T-cell (primary cell): ENCODE measurements at regions not wholly inside any gene's neighbourhood (a gene's known extent, or its start where the extent isn't known, plus 50 kb on each side); places are given as distances from the start of the nearest gene placed in this dataset.

Experiments used
- ATAC-seq, 4 experiments: fragments of 200-7000 bp in 3 of 4; fragments of 150-1000 bp in 1 of 4; cut with Tn5 transposase; replicated peaks in 1 of 4; 1 replicate in 3 of 4; 2 replicates in 1 of 4; pipeline ENCODE4 v1.10.0; 2021; ENCODE audit warnings: moderate library complexity in 3 of 4, mild to moderate bottlenecking in 2 of 4, moderate number of reproducible peaks in 1 of 4
- CTCF ChIA-PET, 2 donors: fragments of 300-600 bp; sonication (Branson Sonifier 250); formaldehyde crosslinking; loops; one replicate each; lab custom pipeline; 2022; ENCODE audit warnings: antibody characterized with exemption in 2 of 2; lab: Charles Lee
- POLR2A ChIA-PET, 2 donors: fragments of 300-600 bp; sonication (Branson Sonifier 250); formaldehyde crosslinking; loops; one replicate each; lab custom pipeline; 2022; ENCODE audit warnings: antibody characterized with exemption in 2 of 2; lab: Charles Lee
- DNase-seq, 35 experiments: peaks; one replicate each; pipeline versions ENCODE4 v3.0.0 to v3.0.0-alpha.2; 2013 to 2023
- H3K27ac ChIP-seq: one replicate; pipeline ENCODE4 v1.5.1; 2013; ENCODE audit warnings: low read length
- H3K27me3 ChIP-seq, 2 experiments: replicated peaks in 1 of 2; 1 replicate in 1 of 2; 2 replicates in 1 of 2; pipeline versions ENCODE4 v1.6.1 to v1.7.0; 2013; ENCODE audit warnings: low read length in 1 of 2, mixed read lengths in 1 of 2; ENCODE audit not compliant: control insufficient read depth in 2 of 2, insufficient read depth in 2 of 2; ENCODE audit errors: extremely low read depth in 1 of 2
- H3K36me3 ChIP-seq, 2 donors: 1 replicate in 1 of 2; 2 replicates in 1 of 2; pipeline versions ENCODE4 v1.6.1 to v1.7.0; 2013; ENCODE audit warnings: low read length in 1 of 2; ENCODE audit not compliant: control insufficient read depth in 2 of 2, insufficient read depth in 1 of 2; ENCODE audit errors: extremely low read depth in 1 of 2
- H3K4me1 ChIP-seq, 2 experiments: 1 replicate in 1 of 2; 2 replicates in 1 of 2; pipeline versions ENCODE4 v1.6.1 to v1.7.0; 2013; ENCODE audit warnings: low read length in 2 of 2, mixed read lengths in 1 of 2; ENCODE audit not compliant: insufficient read depth in 2 of 2, control insufficient read depth in 1 of 2; ENCODE audit errors: extremely low read depth in 1 of 2
- H3K4me3 ChIP-seq, 2 donors: 1 replicate in 1 of 2; 2 replicates in 1 of 2; pipeline versions ENCODE4 v1.5.1 to v1.7.0; 2013; ENCODE audit warnings: mild to moderate bottlenecking in 2 of 2, low read length in 1 of 2, moderate library complexity in 1 of 2; ENCODE audit not compliant: control insufficient read depth in 1 of 2; ENCODE audit errors: extremely low read depth in 1 of 2
- H3K9me3 ChIP-seq: 2 replicates; pipeline ENCODE4 v1.7.0; 2013
- H3K27ac Mint-ChIP-seq, 2 donors: one replicate each; pipeline ENCODE4 v1.8.0; 2020 to 2021; ENCODE audit warnings: mild to moderate bottlenecking in 2 of 2, mixed read lengths in 2 of 2
- H3K27me3 Mint-ChIP-seq, 2 donors: one replicate each; pipeline ENCODE4 v1.8.0; 2021 to 2022; ENCODE audit warnings: mixed read lengths in 2 of 2
- H3K36me3 Mint-ChIP-seq: one replicate; pipeline ENCODE4 v1.8.0; 2021; ENCODE audit warnings: mixed read lengths
- H3K4me1 Mint-ChIP-seq, 3 donors: one replicate each; pipeline ENCODE4 v1.8.0; 2020 to 2022; ENCODE audit warnings: mixed read lengths in 3 of 3, mild to moderate bottlenecking in 1 of 3
- H3K4me3 Mint-ChIP-seq, 3 donors: one replicate each; pipeline ENCODE4 v1.8.0; 2020 to 2022; ENCODE audit warnings: mild to moderate bottlenecking in 3 of 3, mixed read lengths in 3 of 3, moderate library complexity in 3 of 3
- H3K9me3 Mint-ChIP-seq, 3 donors: one replicate each; pipeline ENCODE4 v1.8.0; 2020 to 2022; ENCODE audit warnings: mixed read lengths in 3 of 3
- WGBS: methylation state at CpG from one replicate; pipeline ENCODE4 v1.1.5; 2013; ENCODE audit warnings: missing lambda C conversion rate; ENCODE audit not compliant: insufficient coverage; 5-methylcytosine and 5-hydroxymethylcytosine counted together

GRCh38 chr4:89177807-89178206, 66.5 kb downstream of the TIGD2 start:
- ChIA-PET POLR2A (no interaction called here), CTCF (interaction anchor here in 1 of 2 donors (0.7 to 1.1 kb wide), 2 partner anchors 15 to 19 kb away, joined by 3 read pairs; no protein-coding TSS in a partner anchor)
- Histone ChIP-seq H3K4me3 (no peak overlapping the region), H3K4me1 (no peaks in the 10 kb centered on the region), H3K36me3 (no peaks in the 10 kb centered on the region), H3K9me3 (no peaks in the 10 kb centered on the region), H3K27ac (no peak overlapping the region), H3K27me3 (no peaks in the 10 kb centered on the region)
- ATAC-seq = no peak
- peaks cover 2 to 7% of the 10 kb centered on the region in 2 donors for H3K27me3 Mint-ChIP-seq
- no peaks in the 10 kb centered on the region for H3K36me3 Mint-ChIP-seq
- no peaks in the 10 kb centered on the region for H3K4me1 Mint-ChIP-seq
- no peak overlapping the region for H3K4me3 Mint-ChIP-seq
- no peak for DNase-seq
- no CpG with 5 or more reads among the region's 1 CpG for WGBS
- no peaks in the 10 kb centered on the region for H3K9me3 Mint-ChIP-seq
- H3K27ac Mint-ChIP-seq = no peak overlapping the region

GRCh38 chr4:89184407-89184806, 73.1 kb downstream of the TIGD2 start:
- H3K36me3 Mint-ChIP-seq = no peaks in the 10 kb centered on the region
- H3K9me3 ChIP-seq = no peaks in the 10 kb centered on the region
- peaks cover 7 to 10% of the 10 kb centered on the region in 2 donors for H3K27me3 Mint-ChIP-seq
- H3K4me3 ChIP-seq = no peak overlapping the region
- no peaks in the 10 kb centered on the region for H3K4me1 Mint-ChIP-seq
- H3K9me3 Mint-ChIP-seq = peaks cover 0 to 6% (median 0%) of the 10 kb centered on the region in 3 donors
- H3K27ac Mint-ChIP-seq = no peak overlapping the region
- DNase-seq (no peak), ATAC-seq (no peak)
- H3K4me3 Mint-ChIP-seq = no peak overlapping the region
- no peaks in the 10 kb centered on the region for H3K36me3 ChIP-seq
- CTCF ChIA-PET = no interaction called here
- no peaks in the 10 kb centered on the region for H3K4me1 ChIP-seq
- no peak overlapping the region for H3K27ac ChIP-seq
- H3K27me3 ChIP-seq = no peaks in the 10 kb centered on the region
- no CpG with 5 or more reads among the region's 1 CpG for WGBS
- POLR2A ChIA-PET = no interaction called here
